NCI-H1092 treated with DMSO at 0.1 percent for 48 hours (cell line): ENCODE measurements at regions not wholly inside any gene's neighbourhood (a gene's known extent, or its start where the extent isn't known, plus 50 kb on each side); places are given as distances from the start of the nearest gene placed in this dataset.

Experiments
- DNase-seq: peaks from one replicate; lab custom pipeline; 2025; lab: John Stamatoyannopoulos, UW

GRCh38 chr2:228707846-228708245 lies 526.4 kb upstream of the SPHKAP start:
- no peak for DNase-seq

GRCh38 chr2:228705318-228705717 lies 523.8 kb upstream of the SPHKAP start:
- DNase-seq = no peak

- no peak for DNase-seq
Measured at GRCh38 chr2:228703152-228703551, 521.7 kb upstream of the SPHKAP start.

- no peak for DNase-seq
Measured at GRCh38 chr2:228701506-228701905, 520.0 kb upstream of the SPHKAP start.

- no peak for DNase-seq
Measured at GRCh38 chr2:228700638-228701037, 519.2 kb upstream of the SPHKAP start.

GRCh38 chr2:228699888-228700287 lies 518.4 kb upstream of the SPHKAP start:
- DNase-seq = no peak

GRCh38 chr2:228699400-228699799 lies 517.9 kb upstream of the SPHKAP start:
- DNase-seq = no peak

GRCh38 chr2:228698963-228699362 lies 517.5 kb upstream of the SPHKAP start:
- no peak for DNase-seq

- DNase-seq = no peak
Measured at GRCh38 chr2:228697456-228697855, 516.0 kb upstream of the SPHKAP start.

- no peak for DNase-seq
Measured at GRCh38 chr2:228690681-228691080, 509.2 kb upstream of the SPHKAP start.

GRCh38 chr2:228689053-228689452 lies 507.6 kb upstream of the SPHKAP start:
- DNase-seq = peak; percentile 12

- DNase-seq = no peak
Measured at GRCh38 chr2:228688007-228688645, 506.6 kb upstream of the SPHKAP start.

GRCh38 chr2:228681979-228682378 lies 500.5 kb upstream of the SPHKAP start:
- no peak for DNase-seq

- no peak for DNase-seq
Measured at GRCh38 chr2:228681426-228681825, 499.9 kb upstream of the SPHKAP start.

GRCh38 chr2:228678110-228678509 lies 496.6 kb upstream of the SPHKAP start:
- no peak for DNase-seq

GRCh38 chr2:228675646-228676045 lies 494.2 kb upstream of the SPHKAP start:
- DNase-seq = no peak

- no peak for DNase-seq
Measured at GRCh38 chr2:228675091-228675490, 493.6 kb upstream of the SPHKAP start.

- DNase-seq = peak; percentile 34
Measured at GRCh38 chr2:228673876-228674554, 492.5 kb upstream of the SPHKAP start.

- DNase-seq = no peak
Measured at GRCh38 chr2:228669690-228670089, 488.2 kb upstream of the SPHKAP start.

GRCh38 chr2:228665232-228665631 lies 483.7 kb upstream of the SPHKAP start:
- no peak for DNase-seq

- DNase-seq = no peak
Measured at GRCh38 chr2:228658998-228659397, 477.5 kb upstream of the SPHKAP start.

- DNase-seq = peak; percentile 77
Measured at GRCh38 chr2:228657807-228658402, 476.4 kb upstream of the SPHKAP start.

- no peak for DNase-seq
Measured at GRCh38 chr2:228655331-228655730, 473.8 kb upstream of the SPHKAP start.
